ENCODE measurements at regions not wholly inside any gene's neighbourhood (a gene's known extent, or its start where the extent isn't known, plus 50 kb on each side); places are given as distances from the start of the nearest gene placed in this dataset.
"Not testable (repeated sequence)": the region's sequence is repeated elsewhere in the genome, so short reads cannot be mapped to it uniquely, and the experiment has no call there.

DNA sequence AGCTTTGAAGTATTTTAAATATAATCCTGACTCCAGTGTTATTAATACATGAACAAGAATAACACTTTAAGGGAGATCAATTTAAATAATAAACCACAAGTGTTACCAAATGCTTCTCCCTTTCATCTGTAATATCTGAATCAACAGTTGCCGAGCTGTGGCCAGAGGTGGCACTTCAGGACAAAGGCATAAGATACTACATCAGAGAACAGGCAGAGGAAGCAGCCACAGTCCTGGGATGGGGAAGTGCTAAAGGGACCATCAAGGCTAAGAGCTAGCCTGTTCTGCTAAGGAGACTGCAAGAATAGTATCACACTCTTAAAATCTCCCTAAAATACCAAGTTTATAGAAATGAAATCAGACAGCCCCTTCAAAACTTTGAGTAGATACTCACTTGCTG is 378.2 kb upstream of the PRKCQ start:
- no peaks in the 10 kb centered on the region for H3K27me3 Mint-ChIP-seq
- H3K27ac Mint-ChIP-seq, result no peak overlapping the region
- no peaks in the 10 kb centered on the region for H3K4me1 Mint-ChIP-seq
- no peaks in the 10 kb centered on the region for H3K9me3 Mint-ChIP-seq
- H3K36me3 Mint-ChIP-seq, result no peaks in the 10 kb centered on the region
- ATAC-seq, result no peak
- no peak overlapping the region for H3K4me3 Mint-ChIP-seq

DNA sequence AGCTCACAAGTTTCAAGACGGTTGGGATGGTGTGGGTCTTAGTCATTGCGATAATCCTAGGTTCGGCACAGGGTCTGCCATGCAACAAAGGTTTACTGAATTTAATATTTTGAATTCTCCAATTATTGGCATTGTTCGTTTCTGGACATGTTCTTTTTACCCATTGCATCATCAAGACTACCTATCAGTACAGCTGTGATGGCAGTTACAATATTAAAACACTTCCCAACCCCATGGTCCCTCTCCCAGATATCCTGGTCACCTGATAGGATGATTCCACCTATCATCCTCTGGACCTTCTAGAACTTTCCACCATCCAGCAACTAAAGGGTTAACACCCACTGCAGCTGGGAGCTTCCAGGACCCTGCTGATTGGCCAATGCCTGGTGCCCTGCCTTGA is 377.8 kb upstream of the PRKCQ start:
- H3K4me3 Mint-ChIP-seq, result no peak overlapping the region
- no peak for ATAC-seq
- H3K27ac Mint-ChIP-seq, result no peak overlapping the region
- H3K9me3 Mint-ChIP-seq, result no peaks in the 10 kb centered on the region
- H3K27me3 Mint-ChIP-seq, result no peaks in the 10 kb centered on the region
- no peaks in the 10 kb centered on the region for H3K36me3 Mint-ChIP-seq
- H3K4me1 Mint-ChIP-seq, result no peaks in the 10 kb centered on the region

DNA sequence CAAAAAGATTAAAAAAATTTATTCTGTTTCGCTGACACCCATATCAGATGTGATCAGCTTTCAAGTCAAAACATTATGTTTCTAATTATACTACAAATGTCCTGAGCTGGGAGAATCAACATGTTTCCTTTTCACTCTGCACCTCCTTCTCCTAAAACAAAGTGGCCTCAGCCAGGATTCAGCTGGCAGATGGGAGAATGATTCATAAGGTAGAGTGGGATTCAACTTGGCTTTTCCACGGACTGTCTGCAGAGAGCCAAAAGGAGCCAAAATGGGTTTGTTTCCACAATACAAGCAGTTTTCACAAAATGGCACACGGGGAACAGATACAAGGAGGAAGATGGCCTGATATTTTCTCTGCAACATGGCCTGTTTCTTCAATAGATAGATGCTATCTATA is 376.5 kb upstream of the PRKCQ start:
- Mint-ChIP-seq H3K9me3 (no peaks in the 10 kb centered on the region), H3K4me1 (no peaks in the 10 kb centered on the region), H3K27me3 (no peaks in the 10 kb centered on the region), H3K4me3 (no peak overlapping the region), H3K36me3 (no peaks in the 10 kb centered on the region), H3K27ac (peak overlapping the region; percentile 22)
- ATAC-seq, result no peak

DNA sequence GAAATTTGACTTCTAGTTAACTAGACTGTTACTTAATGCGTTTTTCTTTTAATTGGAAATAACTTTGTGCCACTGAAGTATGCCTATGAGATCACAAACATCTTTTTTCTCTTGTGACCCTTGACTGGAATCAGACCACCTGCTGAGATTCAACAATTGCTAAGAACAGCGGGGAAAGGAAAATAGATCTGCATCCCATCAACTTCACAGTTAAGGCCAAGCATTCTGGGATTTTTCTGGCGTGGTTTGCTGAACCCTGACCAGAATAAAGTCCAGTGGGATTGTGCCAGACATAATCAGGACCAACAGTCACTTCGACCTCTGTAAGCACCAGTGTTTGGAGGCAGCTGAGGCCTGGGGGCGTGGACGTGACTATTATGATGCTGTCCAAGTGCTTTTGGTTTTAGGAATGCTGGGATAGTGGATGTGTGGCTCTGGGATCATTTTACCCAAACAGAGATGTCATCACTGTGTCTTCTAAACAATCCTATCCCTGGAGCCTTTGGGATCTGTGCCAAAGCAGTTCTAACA is 373.3 kb upstream of the PRKCQ start:
- H3K4me3 Mint-ChIP-seq, result no peak overlapping the region
- no peak for ATAC-seq
- no peaks in the 10 kb centered on the region for H3K4me1 Mint-ChIP-seq
- peaks cover 3% of the 10 kb centered on the region for H3K9me3 Mint-ChIP-seq
- H3K36me3 Mint-ChIP-seq, result no peaks in the 10 kb centered on the region
- no peak overlapping the region for H3K27ac Mint-ChIP-seq
- no peaks in the 10 kb centered on the region for H3K27me3 Mint-ChIP-seq

DNA sequence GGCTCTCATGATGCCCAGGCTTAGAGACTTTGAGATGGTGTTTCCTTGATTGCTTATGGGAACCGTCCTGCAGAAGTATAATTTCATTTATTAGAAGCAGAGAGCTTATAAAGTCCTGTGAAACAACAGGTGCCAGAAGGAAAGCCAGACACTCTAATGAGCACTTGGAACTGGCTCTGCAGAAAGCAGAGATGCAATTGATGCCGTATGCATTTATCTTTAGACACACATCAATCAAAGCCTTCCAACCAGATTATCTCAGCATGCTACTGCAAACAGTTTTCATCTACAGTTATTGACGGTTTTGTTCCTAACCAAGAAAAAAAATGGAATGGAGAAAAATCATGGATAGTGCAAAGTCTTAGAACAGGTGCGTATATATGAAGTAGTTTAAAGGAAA is 371.7 kb upstream of the PRKCQ start:
- Mint-ChIP-seq H3K36me3 (no peaks in the 10 kb centered on the region), H3K9me3 (peaks cover 3% of the 10 kb centered on the region), H3K4me3 (no peak overlapping the region), H3K27me3 (no peaks in the 10 kb centered on the region), H3K4me1 (no peaks in the 10 kb centered on the region), H3K27ac (no peak overlapping the region)
- ATAC-seq, result no peak

DNA sequence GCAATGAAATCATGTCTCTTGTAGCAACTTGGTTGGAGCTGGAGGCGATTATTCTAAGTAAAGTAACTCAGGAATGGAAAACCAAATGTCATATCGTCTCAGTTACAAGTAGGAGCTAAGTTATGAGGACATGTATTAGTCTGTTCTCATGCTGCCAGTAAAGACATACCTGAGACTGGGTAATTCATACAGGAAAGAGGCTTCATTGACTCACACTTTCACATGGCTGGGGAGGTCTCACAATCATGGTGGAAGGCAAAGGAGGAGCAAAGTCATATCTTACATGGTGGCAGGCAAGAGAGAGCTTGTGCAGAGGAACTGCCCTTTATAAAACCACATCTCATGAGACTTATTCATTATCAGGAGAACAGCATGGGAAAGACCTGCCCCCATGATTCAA is 370.1 kb upstream of the PRKCQ start:
- no peak overlapping the region for H3K4me3 Mint-ChIP-seq
- ATAC-seq, result no peak
- H3K27me3 Mint-ChIP-seq, result no peaks in the 10 kb centered on the region

DNA sequence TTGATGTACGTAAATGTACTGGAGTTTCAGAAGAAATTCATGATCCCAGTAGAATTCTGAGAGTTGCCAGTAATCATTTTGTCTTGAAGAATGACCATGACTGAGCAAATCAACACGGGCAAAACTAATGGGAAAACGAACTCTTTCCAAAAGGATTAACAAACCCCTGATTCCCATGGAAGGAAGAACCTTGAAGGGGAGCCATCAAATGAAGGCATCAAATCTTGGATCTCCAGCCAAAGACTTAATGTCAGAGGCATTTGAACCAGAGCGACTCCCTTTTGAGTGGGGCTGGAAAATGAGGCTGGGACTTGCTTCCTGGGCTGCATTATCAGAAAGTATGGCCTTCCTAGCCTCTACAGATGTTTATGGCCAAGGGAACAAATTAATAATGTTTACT is 364.4 kb upstream of the PRKCQ start:
- no peak overlapping the region for H3K27ac Mint-ChIP-seq
- ATAC-seq, result no peak
- H3K9me3 Mint-ChIP-seq, result peaks cover 2% of the 10 kb centered on the region
- no peak overlapping the region for H3K4me3 Mint-ChIP-seq
- peaks cover 6% of the 10 kb centered on the region for H3K27me3 Mint-ChIP-seq
- H3K4me1 Mint-ChIP-seq, result no peaks in the 10 kb centered on the region
- H3K36me3 Mint-ChIP-seq, result no peaks in the 10 kb centered on the region

More for the DNA sequence above, 370.1 kb upstream of the PRKCQ start:
- H3K9me3 Mint-ChIP-seq, result peaks cover 3% of the 10 kb centered on the region
- H3K27ac Mint-ChIP-seq, result no peak overlapping the region
- no peaks in the 10 kb centered on the region for H3K4me1 Mint-ChIP-seq
- H3K36me3 Mint-ChIP-seq, result no peaks in the 10 kb centered on the region

DNA sequence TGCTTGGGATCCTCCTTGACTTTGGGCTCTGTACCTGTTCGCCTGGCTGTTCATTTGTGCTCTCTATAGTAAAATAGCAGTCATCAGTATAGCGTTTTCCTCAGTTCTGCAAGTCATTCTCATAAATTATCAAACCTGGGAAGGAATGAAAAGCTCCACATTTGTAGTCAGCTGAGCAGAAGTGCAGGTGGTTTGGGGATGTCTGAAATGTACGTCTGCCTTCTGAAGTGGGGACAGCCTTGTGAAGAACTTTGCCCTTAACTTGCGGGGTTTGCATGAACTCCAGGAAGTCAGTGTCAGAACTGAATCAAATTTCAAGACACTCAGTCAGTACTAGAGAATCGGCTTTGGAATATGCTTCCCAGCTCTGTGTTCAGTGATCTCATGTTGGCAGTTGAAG is 358.3 kb upstream of the PRKCQ start:
- Mint-ChIP-seq H3K36me3 (no peaks in the 10 kb centered on the region), H3K4me3 (no peak overlapping the region), H3K27ac (no peak overlapping the region), H3K27me3 (peaks cover 10% of the 10 kb centered on the region), H3K9me3 (peaks cover 9% of the 10 kb centered on the region), H3K4me1 (no peaks in the 10 kb centered on the region)
- no peak for ATAC-seq

DNA sequence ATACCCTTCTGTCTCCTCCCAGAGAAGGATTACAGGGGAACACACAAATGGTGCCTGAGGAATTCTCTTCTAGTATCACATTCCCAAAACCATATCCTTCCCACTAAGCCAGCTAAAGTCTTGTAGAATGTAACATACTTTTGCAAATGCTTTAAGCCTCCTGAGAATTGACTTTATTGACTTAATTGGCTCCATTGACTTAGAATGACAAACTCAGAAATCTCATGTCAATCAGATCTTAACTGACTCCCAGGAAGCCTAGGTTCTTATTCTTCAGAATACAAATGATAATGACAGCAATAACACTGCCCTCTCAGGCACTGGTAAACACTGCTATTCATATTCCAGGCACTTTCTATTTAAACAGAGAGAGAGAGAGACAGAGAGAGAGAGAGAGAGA is 356.9 kb upstream of the PRKCQ start:
- Mint-ChIP-seq H3K27ac (no peak overlapping the region), H3K9me3 (peaks cover 9% of the 10 kb centered on the region), H3K36me3 (no peaks in the 10 kb centered on the region), H3K4me3 (no peak overlapping the region), H3K27me3 (peaks cover 10% of the 10 kb centered on the region), H3K4me1 (no peaks in the 10 kb centered on the region)
- no peak for ATAC-seq

DNA sequence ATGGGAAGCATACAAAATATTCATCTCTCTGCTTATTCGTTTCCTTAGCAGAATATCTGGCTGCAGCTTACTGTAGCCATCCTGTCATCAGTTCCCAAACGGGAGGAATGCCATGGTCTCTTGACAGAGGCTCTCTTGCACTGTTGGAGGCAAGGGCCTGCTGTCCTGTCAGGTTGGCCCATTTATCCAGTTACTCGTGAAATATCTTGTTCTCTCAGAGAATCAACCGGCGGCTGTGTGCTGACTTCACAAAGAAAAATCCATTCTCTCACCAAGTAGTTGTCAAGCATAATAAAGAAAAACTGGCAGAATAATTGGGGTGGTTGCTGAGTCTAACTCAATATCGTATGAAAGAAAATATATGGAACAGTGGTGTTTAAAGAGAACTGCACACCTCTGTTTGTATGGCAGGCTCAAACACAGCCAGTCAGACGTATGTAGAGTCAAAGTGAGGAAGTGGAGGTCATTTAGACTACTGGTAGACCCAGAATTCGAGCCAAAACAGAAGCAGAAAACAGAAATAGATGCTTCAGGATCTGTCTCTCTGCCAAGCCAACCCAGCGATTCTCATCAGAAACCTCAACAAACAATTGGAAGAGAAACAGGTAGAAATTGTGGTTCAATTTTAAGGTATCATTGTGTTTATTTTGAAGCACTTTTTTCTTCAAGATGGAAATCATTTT is 349.2 kb upstream of the PRKCQ start:
- no peak for ATAC-seq
- peaks cover 53% of the 10 kb centered on the region for H3K4me1 Mint-ChIP-seq
- no peaks in the 10 kb centered on the region for H3K27me3 Mint-ChIP-seq
- peaks cover 2% of the 10 kb centered on the region for H3K9me3 Mint-ChIP-seq
- H3K36me3 Mint-ChIP-seq, result no peaks in the 10 kb centered on the region
- no peak overlapping the region for H3K4me3 Mint-ChIP-seq
- peak overlapping the region; percentile 53 for H3K27ac Mint-ChIP-seq

DNA sequence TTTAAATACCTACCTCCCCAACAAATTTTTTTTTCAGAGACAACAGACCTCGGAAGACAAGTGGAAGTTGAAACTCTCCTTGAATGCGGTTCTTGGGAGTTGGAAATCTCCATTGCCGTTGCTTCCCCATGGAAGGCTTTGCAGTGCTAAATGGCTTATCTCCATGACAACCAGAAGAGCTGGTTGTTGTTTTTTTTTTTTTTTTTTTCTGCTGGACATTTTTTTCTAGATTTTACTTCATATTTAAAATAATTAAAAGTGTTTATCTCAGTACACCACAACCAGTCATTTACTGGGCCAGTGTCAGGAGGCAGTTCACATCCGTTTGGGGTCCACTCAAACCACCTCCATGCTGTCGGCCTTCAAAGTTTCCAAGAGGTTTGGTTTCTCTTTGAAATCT is 348.5 kb upstream of the PRKCQ start:
- Mint-ChIP-seq H3K36me3 (no peaks in the 10 kb centered on the region), H3K4me1 (peaks cover 56% of the 10 kb centered on the region), H3K27me3 (no peaks in the 10 kb centered on the region), H3K27ac (peak overlapping the region; percentile 87), H3K4me3 (peak overlapping the region; percentile 75), H3K9me3 (no peaks in the 10 kb centered on the region)
- ATAC-seq, result no peak

DNA sequence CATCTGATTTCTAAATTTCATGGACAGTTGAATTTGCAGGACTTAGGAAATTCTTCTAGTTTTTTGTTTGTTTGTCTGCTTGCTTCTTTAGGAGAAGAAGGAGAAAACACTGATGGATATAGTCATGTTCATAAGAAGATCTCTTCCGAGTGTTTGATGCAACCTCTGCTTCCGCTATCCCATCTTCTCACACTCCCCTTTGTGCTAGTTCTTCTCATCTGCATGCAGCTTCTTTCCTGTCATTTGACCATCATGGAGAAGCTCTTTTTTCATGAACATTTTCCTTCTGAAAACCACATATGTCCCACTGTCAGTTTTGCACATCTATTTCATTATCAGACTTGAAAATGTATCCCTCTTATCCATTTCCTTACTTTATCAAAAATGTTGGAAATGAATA is 346.9 kb upstream of the PRKCQ start:
- Mint-ChIP-seq H3K27ac (peak overlapping the region; percentile 87), H3K9me3 (no peaks in the 10 kb centered on the region), H3K36me3 (no peaks in the 10 kb centered on the region), H3K27me3 (no peaks in the 10 kb centered on the region), H3K4me3 (peak overlapping the region; percentile 17), H3K4me1 (peaks cover 56% of the 10 kb centered on the region)
- ATAC-seq, result no peak

DNA sequence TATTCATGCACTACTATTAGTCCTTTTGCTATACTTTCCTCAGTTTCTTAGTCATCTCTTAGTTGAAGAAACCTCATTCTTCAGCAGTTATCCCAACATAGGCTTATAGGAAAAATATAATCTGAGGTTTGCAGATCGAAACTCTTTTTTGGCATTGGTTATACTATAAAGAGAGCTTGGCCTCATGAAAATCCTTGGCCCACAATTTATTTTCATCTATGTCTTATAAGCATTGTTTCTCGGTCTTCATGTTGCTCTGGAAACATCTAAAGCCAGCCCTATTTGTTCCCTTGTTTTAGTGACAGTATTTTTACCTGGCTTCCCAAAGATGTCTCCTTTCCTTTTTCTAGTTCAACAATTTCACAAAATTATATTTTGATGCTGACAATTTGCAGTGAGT is 345.1 kb upstream of the PRKCQ start:
- H3K27me3 Mint-ChIP-seq, result no peaks in the 10 kb centered on the region
- no peaks in the 10 kb centered on the region for H3K36me3 Mint-ChIP-seq
- no peaks in the 10 kb centered on the region for H3K9me3 Mint-ChIP-seq
- ATAC-seq, result no peak
- H3K4me3 Mint-ChIP-seq, result no peak overlapping the region
- peak overlapping the region; percentile 87 for H3K27ac Mint-ChIP-seq
- peaks cover 61% of the 10 kb centered on the region for H3K4me1 Mint-ChIP-seq

DNA sequence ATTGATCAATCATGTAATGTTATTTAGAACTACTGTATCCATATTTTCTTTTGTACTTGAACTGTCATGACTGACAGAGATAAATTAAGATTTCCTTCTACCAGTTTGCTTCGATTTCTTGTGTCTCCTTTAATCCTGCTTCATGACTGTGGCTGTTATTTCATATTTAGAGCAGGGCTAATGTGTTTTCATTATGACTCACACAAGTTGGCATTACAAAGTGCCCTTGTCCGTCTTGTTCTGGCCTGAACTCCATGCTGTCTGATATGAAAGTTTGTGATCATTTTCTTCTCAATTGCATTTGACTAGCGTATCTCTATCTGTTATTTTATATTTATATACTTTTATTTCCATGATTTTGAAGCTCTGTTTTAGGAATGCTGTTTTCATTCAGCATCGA is 344.1 kb upstream of the PRKCQ start:
- H3K9me3 Mint-ChIP-seq, result no peaks in the 10 kb centered on the region
- no peak overlapping the region for H3K4me3 Mint-ChIP-seq
- no peak overlapping the region for H3K27ac Mint-ChIP-seq
- no peaks in the 10 kb centered on the region for H3K27me3 Mint-ChIP-seq
- H3K36me3 Mint-ChIP-seq, result no peaks in the 10 kb centered on the region
- peaks cover 56% of the 10 kb centered on the region for H3K4me1 Mint-ChIP-seq
- no peak for ATAC-seq

DNA sequence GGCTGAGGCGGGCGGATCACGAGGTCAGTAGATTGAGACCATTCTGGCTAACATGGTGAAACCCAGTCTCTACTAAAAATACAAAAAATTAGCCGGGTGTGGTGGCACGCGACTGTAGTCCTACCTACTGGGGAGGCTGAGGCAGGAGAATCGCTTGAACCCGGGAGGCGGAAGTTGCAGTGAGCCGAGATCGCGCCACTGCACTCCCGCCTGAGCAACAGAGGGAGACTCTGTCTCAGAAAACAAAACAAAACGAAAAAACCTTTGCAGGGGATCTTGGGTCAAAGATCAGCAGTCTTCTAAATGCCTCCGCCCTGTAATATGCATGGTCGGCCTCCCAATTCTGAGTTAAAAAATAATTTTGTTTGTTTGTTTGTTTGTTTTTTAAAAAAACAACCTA is 340.9 kb upstream of the PRKCQ start:
- H3K4me3 Mint-ChIP-seq, H3K27ac Mint-ChIP-seq, ATAC-seq, H3K36me3 Mint-ChIP-seq, H3K9me3 Mint-ChIP-seq, H3K27me3 Mint-ChIP-seq: not testable (repeated sequence)
- peaks cover 51% of the 10 kb centered on the region for H3K4me1 Mint-ChIP-seq

DNA sequence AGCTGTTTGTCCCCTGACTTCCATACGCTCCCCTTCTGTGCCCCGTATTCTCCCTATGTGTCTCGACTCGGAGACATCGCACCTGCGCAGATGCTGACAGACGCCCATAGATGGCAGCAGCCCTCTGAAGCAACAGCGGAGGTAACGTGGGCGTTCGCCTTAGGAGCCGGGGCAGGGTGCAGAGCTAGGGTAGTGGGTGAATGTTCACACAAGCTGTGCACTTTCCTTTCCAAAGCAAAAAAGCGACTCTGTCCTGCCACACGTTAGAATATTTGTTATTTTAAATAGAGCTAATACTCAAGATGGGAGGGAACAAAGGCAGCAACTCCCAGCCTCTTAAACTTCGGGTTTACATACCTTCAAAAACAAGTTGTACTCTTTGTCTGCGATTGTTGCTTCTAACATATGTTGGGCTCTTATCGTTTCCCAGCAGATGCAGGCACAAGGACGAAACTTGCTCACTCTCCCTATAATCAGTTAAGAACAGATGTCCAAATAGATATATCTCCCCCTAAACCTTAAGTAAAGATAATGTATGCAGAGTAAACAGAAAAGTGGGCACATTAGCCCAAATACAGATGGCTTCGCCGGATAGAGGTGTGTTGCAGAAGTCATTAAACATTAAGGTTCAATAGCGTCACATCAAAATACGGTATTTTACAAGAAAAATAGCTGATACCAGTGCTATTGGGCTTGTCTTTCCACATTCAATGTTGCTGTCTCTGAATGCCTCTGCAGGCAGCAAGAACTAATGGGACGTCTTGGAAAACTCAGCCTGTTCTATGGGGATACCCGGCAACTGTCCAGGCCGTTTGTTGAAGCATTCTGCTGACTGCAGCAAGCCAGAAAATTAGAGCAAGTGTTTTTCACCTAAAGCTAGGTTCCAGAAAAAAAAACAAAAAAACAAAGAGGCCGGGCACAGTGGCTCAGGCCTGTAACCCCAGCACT is 340.3 kb upstream of the PRKCQ start:
- Mint-ChIP-seq H3K4me3 (peak overlapping the region; percentile 52), H3K4me1 (peaks cover 45% of the 10 kb centered on the region), H3K27me3 (no peaks in the 10 kb centered on the region), H3K27ac (no peak overlapping the region), H3K36me3 (no peaks in the 10 kb centered on the region), H3K9me3 (no peaks in the 10 kb centered on the region)
- ATAC-seq, result peak; percentile 93

Data from stimulated activated memory B cell treated with anti-CD40 and anti-IgM and Interleukin-4, amounts not matched to agents 10 μg/mL and 1 μg/mL and 100 μg/mL, for 72 hours (primary cell).